NCI-H446 (cell line): ENCODE measurements at regions not wholly inside any gene's neighbourhood (a gene's known extent, or its start where the extent isn't known, plus 50 kb on each side); places are given as distances from the start of the nearest gene placed in this dataset.

Experiments used
- DNase-seq, 2 experiments: peaks; one replicate each; lab custom pipeline; 2025; lab: John Stamatoyannopoulos, UW

DNA sequence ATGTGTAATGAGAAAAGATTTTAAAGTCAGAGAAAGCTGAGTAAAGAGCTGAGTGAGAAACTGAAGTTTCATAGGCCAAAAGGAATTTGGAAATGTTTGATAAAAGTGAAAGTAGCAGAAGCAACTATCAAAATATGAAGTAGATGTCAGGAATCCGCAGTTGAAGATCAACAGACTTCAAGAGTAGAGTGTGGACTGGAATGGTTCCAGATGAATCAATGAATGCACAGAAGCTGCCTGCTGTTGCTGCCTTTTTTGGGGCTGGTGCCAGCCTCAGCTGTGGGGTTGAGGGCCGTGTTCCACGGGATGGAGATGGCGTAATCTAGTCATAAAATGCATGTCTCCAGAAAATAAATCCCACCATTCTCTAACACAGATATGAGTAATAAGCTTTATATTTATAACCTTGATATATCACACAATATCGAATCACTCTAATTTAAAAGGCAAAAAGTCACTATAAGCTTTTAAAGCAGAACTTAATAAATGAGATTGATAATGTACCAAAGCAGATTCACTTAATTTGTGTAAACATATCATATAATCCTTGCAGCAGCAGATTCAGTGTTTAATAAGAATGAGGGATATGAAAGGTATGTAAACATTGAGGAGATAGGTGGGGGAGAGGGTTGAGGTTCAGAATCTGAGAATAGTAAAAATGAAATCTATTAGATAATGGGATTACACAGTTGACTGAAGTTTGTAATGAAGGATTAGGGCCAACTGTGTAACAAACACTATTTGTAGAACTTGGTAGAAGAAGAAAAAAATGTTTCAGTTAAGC lies 652.3 kb upstream of the FTMT start:
- DNase-seq, result peak; percentile 25 to 65

DNA sequence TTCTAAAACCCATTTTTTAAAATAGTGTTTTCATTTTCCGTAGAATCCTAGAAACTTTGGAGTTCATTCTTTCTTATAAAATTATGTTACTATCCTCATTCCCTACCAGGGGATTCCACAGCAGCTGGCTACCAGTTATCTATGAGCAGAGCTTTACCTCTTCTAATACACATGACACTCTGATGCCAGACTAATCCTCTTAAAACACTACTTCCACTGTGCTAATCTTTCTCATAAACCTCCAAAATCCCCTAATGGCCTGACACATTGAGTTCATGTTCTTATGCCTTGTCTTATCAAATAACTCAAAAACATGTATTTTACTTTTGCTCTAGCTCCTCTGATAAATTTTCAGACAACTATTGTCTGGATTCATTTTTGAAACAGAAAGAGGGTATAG lies 633.6 kb upstream of the FTMT start:
- no peak for DNase-seq

DNA sequence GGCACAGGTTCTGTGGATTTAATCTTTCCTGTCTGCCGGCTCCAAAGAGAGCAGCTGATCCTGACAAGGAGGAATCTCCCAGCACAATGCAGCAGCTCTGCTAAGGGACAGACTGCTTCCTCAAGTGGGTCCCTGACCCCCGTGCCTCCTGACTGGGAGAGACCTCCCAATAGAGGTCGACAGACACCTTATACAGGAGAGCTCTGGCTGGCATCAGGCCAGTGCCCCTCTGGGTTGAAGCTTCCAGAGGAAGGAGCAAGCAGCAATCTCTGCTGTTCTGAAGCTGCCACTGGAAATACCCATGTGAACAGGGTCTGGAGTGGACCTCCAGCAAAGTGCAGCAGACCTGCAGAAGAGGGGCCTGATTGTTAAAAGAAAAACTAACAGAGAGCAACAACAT lies 630.2 kb upstream of the FTMT start:
- DNase-seq, result no peak

DNA sequence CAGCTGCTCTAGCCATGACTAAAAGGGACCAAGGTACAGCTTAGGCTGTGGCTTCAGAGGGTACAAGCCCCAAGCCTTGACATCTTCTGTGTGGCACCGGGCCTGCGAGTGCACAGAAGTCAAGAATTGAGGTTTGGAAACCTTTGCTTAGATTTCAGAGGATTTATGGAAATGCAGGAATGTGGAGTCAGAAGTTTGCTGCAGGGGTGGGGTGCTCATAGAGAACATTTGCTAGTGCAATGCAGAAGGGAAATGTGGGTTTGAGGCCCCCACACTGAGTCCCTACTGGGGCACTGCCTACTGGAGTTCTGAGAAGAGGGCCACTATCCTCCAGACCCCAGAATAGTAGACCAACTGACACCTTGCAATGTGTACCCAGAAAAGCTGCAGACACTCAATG lies 624.9 kb upstream of the FTMT start:
- DNase-seq, result no peak

DNA sequence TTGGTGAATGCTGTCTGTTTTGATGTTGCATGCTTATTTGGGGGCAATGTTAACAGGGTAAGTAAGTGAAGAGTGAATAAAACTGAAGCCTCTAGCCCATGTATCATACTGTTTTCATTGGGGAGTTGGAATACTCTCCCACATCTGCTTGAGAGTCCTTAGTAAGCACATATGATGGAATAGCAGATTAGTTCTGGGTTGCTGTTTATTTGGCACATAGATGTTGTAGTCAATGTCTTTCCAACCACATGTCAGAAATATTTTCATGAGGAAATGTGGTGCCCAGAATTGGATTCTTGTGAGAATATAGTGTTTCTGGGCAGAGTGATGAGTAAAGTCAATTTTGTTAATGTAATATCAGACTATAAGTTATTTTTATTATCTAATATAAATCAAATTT lies 611.7 kb upstream of the FTMT start:
- DNase-seq, result no peak

DNA sequence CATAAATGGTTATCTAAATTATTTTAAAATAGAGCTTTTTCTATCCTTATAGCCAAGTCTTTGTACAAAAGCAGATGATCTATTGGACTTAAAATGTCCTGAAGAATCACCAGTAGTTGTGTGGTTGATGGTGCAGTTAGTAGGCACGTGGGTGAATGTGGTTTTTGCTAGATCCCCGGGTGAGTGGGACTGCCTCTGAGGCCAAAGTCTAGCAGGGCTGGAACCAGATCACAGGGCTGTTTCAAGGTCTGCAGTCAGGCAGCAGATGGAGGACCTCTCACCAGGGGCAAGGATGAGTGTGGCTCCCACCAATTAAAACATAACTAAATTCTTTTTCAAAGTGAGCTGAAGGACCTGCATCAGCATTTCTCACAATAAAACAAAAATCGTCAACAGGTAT lies 604.7 kb upstream of the FTMT start:
- DNase-seq, result no peak

DNA sequence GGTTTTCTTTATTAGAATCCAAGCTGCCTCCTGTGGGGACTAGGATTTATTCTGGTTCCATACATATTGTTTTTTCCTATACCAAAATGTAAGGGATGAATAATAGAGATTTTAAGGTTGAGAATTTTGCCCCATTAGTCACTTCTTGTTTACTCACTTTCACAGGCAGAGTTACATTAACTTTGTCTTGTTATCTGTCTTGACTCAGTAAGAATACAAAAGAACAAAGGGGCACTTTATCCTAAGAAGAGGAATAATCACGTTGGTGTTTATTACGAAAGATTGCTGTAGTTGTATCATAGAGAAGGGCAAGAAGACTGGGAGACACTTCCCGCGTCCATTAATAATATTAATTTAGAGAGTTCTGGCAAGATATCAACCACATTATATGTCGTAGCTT lies 599.7 kb upstream of the FTMT start:
- DNase-seq, result no peak

DNA sequence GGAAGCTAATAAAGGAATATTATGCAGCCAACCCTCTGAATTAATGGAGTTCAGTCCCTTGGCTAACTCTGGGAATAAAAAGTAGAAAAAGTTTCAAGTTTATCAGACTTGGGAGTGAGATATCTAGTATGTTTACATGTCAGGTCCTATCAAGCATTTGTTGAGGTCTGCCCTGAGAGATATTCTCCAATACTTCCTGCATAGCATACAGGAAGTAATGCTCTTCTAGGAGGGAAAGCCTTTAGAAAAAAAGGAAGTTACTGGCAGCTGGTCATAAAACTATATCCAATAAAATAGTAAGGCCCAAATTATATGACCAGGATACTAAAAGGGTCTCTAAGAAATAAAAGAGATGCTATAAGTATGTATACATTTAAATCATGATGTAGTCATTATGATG lies 594.1 kb upstream of the FTMT start:
- DNase-seq, result no peak

DNA sequence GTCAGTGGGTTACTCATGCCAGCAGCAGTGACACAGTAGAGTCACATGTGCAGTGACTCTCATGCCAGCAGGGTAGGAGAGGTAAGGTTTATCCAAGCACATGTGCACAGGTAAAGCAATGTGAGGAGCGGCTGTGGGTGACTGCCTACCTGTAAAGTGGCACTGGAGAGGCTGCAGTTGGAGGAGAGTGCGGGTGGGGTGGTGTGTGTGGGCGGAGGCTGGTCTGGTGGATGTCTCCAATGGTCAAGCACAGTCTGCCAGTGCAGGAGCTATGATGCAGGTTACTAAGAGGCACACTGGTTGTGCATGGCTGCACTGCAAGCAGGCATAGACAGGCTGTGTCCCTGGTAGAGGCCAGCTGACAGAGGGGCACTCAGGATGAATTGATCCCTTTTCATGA lies 588.2 kb upstream of the FTMT start:
- no peak for DNase-seq

DNA sequence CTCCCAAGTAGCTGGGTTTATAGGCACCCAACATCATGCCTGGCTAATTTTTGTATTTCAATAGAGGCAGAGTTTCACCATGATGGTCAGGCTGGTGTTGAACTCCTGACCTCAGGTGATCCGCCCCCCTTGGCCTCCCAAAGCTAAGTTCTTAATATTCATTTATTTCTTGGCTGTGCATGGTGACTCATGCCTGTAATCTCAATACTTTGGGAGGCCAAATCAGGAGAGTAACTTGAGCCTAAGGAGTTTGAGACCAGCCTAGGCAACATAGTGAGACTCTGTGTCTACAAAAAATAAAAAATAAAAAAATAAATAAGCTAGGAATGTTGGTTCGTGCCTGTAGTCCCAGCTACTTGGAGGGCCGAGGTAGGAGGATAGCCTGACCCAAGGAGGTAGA lies 587.1 kb upstream of the FTMT start:
- DNase-seq, result no peak

DNA sequence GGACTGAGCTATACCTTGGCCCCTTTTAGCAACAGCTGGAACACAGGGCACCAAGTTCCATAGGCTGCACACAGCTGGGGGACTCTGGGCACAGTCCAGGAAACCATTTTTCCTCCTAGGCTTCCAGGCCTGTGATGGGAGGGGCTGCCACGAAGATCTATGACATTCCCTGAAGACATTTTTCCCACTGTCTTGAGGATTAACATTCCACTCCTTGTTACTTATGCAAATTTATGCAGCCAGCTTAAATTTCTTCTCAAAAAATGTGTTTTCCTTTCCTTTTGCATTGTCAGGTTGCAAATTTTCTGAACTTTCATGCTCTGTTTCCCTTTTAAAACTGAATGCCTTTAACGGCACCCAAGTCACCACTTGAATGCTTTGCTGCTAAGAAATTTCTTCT lies 580.1 kb upstream of the FTMT start:
- DNase-seq, result no peak

DNA sequence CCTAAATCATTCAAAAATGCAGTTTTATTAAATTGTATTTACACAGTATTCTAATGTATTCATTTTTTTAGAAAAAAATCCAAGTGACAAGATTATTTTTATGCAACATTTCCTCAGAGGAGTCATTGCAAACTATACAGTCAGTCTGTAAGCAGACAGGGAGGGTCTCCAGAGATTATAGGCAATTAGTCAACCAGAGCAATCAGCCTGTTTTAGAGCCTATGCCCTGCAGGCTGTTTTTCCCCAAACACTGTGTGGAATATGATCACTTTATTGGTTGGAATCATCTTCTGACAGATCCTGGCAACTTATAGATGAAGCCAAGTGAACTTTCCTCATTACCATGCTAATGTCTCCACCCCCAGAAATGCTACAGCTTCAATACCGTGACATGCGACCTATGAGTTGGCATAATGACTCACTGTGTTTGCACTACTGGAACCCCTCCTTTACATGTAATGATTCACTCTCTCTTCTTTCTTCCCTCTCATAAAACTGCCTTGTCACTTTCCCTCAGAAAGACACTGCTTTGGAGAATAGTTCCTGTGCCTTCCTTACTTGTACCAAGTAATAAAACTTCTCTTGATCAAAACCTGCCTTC lies 577.7 kb upstream of the FTMT start:
- no peak for DNase-seq

DNA sequence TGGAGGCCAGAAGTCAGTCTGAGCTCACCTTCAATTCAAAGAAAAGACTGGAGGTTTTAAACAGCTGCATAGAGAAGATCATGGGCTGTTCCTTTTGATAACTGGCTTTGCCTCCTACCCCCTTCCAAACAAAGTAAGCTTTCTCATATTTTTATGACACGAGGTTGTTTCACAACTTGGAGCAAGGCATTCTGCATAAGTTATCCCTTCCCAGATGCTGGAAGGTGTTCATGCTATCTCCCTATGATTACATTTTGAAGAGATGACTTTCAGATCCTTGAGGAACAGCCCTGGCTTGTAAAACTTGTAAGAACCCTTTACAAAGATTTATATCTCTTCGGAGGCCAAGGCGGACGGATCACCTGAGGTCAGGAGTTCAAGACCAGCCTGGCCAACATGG lies 571.9 kb upstream of the FTMT start:
- no peak for DNase-seq

DNA sequence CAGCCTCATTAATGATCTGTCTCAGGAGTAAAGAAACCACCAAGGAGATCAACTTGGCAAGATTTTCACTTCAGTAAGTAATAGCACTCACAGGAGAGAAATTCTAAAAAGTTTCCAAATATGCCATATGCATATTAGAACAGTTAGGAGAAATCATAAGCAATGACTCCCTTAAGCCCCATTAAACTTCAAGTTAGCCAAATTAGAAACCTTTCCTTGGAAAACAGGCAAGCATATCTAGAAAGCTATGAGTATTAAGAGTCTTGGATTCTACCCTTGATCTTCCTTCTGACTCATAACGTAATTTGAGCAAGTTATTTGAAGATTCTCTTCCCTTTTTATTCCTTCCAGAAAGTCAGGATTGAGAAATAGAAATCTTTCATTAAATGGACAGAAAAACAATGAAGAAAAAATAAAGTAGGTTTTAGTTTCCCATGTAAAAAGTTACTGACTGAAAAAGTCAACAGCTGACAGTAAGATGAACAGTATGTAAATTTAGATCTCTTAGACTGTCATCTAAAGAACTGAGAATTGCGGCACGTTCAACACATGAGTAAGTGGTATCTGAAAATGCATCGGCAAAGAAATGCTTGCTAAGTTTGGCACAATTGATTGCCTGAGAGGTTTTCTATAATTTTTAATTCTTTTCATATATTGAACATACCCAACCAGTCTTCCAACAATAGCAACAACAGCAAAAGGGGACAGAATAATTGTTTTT lies 565.7 kb upstream of the FTMT start:
- DNase-seq, result no peak

DNA sequence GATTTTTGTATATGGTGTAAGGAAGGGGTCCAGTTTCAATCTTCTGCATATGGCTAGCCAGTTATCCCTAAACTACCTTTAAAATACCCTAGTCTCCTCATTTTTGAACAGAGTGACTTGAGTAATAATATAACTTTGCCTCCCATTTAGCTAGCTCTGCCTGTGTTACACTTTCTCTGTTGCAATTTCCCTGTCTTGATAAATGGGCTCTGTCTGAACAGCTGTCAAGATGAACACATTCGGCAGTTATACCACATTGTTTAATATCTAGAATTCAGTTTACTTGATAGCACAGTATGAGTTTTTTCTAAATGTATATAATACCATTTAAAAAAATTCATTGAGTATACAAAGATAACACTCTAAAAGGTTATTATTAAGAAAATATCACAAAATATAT lies 562.9 kb upstream of the FTMT start:
- no peak for DNase-seq

DNA sequence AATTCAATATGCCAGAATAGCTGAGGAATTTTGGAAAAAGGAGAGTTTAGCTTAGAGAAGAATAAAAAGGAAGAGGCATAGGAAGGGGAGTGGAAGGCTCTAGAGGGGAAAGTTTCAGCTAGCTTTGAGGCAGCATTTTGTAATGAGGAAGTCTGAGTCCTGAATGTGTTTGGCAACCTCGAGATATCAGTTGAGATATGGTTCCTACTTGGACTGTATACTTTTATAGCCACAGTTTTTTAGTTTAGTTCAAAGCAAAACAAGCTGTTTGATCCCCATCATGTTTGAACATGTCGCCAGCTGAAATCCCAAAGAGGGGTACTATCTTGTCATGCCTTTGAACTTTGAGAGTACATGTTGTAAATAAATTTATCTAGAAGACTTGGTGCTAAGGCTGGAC lies 559.0 kb upstream of the FTMT start:
- DNase-seq, result no peak

DNA sequence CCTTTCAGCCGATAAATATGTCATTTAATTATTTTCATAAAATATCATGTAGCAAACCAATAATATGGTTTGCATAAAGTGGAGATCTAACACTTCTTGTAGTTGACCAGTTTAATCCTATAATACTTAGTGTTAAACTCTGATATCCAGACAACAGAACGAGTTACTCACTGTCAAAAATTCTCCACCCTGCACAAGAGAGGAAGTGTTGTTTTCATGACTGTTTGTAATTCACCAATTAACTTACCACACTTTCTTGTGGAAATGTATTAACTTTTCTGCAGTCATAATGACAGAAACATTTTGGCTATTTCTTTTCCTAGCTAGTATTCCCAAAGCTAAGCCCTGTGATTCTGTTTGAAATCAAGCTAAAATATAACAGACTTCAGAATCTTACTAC lies 555.3 kb upstream of the FTMT start:
- DNase-seq, result no peak

DNA sequence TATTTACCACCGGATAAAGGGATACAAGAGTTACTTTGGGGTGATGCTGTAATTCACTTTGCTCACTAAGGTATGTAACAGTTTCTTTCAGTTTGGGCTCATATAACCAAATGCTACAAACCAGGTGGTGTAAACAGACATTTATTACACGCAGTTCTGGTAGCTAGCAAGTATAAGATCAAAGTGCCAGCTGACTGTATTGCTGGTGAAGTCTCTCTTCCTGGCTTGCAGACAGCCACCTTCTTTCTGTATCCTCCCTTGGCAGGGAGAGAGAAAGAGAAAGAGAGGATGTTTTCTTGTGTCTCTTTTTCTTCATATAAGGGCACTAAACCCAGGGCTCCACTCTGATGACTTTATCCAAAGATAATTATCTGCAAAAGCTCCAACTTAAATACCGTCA lies 552.5 kb upstream of the FTMT start:
- DNase-seq, result no peak

DNA sequence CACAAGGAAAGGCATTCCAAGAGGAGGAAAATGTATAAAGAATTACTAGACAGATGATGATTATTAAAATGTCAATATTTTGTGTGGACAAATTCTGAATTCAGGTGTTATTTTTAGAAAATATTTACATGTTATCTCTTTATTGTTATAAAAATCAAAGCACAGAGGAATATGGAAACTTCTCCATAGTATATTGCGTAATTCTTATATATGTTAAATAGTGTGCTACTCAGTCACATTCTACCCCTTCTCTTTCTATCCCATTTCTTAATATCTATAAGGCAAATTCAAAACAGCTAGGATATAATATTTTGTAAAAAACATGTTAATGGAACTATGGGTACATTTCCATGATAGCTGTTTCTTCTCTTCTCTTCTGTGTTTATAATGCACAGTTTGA lies 546.8 kb upstream of the FTMT start:
- DNase-seq, result no peak

DNA sequence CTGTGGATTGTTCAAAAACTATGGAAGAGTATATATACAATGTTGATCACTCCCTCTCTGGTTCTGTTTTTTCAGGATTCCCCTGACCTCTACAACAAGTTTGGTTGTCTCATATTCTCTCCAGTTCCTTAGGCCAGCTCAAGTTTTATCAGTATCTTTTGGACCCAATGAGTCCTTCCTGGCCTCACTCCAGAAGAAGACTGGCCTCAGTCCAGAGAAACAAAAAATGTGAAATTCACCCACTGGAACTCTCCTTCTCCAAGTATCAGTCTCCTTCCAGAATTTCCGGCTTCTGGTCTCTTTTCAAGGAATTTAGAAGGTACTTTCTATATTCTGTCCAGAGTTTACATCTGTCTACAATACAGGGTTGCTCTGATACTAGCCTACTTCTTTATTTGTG lies 537.8 kb upstream of the FTMT start:
- no peak for DNase-seq

DNA sequence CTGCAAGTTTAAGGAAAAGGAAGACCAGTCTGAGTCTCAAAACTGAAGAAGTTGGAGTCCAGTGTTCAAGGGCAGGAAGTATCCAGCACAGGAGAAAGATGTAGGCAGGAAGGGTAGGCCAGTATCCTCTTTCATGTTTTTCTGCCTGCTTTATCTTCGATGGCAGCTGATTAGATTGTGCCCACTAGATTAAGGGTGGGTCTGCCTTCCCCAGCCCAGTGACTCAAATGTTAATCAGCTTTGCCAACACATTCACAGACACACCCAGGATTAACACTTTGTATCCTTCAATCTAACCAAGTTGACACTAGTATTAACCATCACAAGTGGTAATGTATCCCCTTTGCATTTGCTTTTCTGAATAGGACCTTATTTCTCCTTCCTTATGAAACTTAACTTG lies 535.9 kb upstream of the FTMT start:
- no peak for DNase-seq

DNA sequence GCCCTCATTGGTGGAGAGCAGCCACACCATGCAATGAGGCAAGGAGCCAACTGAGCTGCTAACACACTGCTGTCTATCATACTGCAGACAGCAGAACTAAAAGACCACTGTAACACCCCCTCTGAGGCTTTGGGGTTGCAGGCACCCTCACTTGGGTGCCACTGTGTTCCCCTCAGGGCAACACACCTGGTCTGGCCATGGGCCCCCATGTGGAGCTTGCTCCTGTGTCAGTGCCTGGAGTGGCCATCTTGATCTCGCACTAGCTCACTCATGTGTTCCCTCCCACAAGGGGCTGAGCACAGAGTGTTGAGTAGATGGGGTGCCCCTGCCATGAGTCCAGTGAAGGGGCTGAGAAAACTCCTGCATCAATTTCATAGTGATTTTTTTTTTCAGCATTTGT lies 532.4 kb upstream of the FTMT start:
- DNase-seq, result no peak

DNA sequence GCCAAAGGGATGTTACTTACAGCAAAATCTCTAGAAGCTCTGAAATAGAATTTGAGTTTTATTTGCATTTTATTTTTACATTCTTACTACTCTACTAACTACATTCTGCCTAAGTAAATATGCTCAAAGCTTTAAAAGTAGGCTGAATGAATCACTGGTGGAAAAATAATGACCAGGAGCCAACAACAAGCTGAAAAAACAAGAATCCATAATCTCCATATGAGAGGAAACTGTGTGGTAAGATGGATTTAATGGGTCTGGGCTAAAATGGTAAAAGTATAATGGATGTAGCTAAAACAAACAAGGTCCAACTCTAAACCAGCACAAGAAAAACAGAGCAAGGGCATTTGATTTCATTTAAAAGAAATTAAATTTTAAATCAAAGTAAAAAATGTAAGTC lies 525.8 kb upstream of the FTMT start:
- no peak for DNase-seq
